GM12878 (cell line): ENCODE measurements at regions not wholly inside any gene's neighbourhood (a gene's known extent, or its start where the extent isn't known, plus 50 kb on each side); places are given as distances from the start of the nearest gene placed in this dataset.

Source experiments
- EZH2 ChIP-seq: IDR thresholded peaks from 2 replicates; pipeline ENCODE4 v1.6.1; 2012; ENCODE audit warnings: low read depth, mild to moderate bottlenecking, control low read depth, inconsistent platforms, low read length, borderline replicate concordance; ENCODE audit not compliant: control insufficient read depth
- POLR2A ChIP-seq: IDR thresholded peaks from 2 replicates; pipeline ENCODE4 v1.6.1; 2011; ENCODE audit warnings: low read depth, mild to moderate bottlenecking, low read length
- SMARCA5 ChIP-seq: fragments of 450-650 bp; IDR thresholded peaks from 2 replicates; pipeline ENCODE4 v1.6.1; 2017; ENCODE audit warnings: mild to moderate bottlenecking
- TF ChIP-seq, protein P1 (sequence below), 3 experiments: IDR thresholded peaks in 2 of 3; conservative IDR thresholded peaks in 1 of 3; 2 replicates each; pipeline ENCODE4 v1.5.1; 2011; ENCODE audit warnings: low read depth in 3 of 3, low read length in 3 of 3, mild to moderate bottlenecking in 3 of 3, control low read depth in 2 of 3, moderate library complexity in 2 of 3, inconsistent platforms in 1 of 3, mixed read lengths in 1 of 3; ENCODE audit not compliant: control insufficient read depth in 2 of 3, insufficient read depth in 1 of 3; ENCODE audit errors: extremely low read depth in 1 of 3
- TF ChIP-seq, protein P2 (sequence below): IDR thresholded peaks from 2 replicates; pipeline ENCODE4 v1.6.1; 2012; ENCODE audit warnings: low read depth, low read length, improper control_type of control experiment

DNA sequence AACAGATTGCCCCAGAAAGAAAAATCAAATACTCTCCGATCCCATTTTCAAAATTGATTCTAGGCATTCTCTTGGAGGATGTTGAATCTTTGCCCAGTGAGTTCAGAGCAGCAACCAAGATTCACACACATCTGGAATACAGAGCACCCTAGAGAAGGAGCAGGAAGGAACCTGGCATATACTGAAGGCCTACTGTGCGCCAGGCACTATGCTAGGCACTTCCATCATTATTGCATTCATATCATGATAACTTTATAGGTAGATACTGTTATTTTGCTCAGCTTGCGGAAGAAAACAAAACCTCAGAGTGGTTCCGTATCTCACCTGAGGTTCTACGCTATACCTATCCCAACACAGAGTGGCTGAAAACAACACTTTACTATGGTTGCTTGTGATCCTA is 160.3 kb upstream of the SERTAD2 start:
- TF ChIP-seq, protein P1, sequence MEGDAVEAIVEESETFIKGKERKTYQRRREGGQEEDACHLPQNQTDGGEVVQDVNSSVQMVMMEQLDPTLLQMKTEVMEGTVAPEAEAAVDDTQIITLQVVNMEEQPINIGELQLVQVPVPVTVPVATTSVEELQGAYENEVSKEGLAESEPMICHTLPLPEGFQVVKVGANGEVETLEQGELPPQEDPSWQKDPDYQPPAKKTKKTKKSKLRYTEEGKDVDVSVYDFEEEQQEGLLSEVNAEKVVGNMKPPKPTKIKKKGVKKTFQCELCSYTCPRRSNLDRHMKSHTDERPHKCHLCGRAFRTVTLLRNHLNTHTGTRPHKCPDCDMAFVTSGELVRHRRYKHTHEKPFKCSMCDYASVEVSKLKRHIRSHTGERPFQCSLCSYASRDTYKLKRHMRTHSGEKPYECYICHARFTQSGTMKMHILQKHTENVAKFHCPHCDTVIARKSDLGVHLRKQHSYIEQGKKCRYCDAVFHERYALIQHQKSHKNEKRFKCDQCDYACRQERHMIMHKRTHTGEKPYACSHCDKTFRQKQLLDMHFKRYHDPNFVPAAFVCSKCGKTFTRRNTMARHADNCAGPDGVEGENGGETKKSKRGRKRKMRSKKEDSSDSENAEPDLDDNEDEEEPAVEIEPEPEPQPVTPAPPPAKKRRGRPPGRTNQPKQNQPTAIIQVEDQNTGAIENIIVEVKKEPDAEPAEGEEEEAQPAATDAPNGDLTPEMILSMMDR (IDR thresholded peaks at IDR 0.05 in 2 of 3, conservative IDR thresholded peaks at IDR 0.05 in 1 of 3; ENCODE audit: control insufficient read depth in 2 of 3, extremely low read depth in 1 of 3, insufficient read depth in 1 of 3, low read depth in 3 of 3, low read length in 3 of 3): no peak
- TF ChIP-seq EZH2 (no peak), POLR2A (no peak), SMARCA5 (no peak)
- TF ChIP-seq, protein P2, sequence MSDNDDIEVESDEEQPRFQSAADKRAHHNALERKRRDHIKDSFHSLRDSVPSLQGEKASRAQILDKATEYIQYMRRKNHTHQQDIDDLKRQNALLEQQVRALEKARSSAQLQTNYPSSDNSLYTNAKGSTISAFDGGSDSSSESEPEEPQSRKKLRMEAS: no peak
